ENCODE measurements at regions not wholly inside any gene's neighbourhood (a gene's known extent, or its start where the extent isn't known, plus 50 kb on each side); places are given as distances from the start of the nearest gene placed in this dataset.

DNA sequence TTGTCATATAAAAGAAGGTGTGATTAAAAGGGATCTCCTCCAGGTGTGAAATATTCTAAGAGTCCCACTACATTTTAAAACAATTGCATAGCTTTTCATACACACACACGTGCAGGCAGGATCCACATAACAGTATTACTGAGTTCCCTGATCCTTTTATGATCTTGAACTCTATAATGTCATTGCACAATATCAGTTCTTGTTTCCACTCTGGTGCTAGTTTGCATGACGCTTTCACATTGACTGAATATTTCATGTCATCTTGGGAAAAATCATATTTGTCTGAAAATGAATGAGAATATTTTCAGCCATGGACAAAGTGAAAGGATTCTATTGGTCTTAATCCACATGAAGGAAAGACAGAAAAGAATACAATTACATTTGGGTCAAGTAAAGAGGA lies 703.8 kb downstream of the CDH8 start:
- DNase-seq (ENCODE audit: low read depth in 3 of 3, low spot score in 2 of 3): no peak

DNA sequence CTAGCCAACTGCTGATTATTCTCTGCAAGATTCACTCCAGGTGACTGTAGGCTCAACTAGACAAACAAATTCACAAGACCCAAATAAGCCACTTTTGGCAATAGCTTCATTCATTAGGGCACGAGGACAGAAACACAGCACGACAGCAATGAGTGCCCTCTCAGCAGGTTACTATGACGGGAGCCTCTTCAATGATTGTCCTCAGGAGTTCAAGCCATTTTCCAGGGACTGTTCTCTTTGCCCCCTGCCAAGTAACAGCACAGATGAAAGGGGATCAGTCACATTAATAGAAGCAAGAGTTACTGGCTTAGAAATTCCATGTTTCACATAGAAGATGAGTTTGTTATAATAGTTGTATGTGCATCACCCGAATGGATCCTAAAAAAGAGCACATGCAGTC lies 712.2 kb downstream of the CDH8 start:
- no peak for DNase-seq (ENCODE audit: low read depth in 3 of 3, low spot score in 2 of 3)

DNA sequence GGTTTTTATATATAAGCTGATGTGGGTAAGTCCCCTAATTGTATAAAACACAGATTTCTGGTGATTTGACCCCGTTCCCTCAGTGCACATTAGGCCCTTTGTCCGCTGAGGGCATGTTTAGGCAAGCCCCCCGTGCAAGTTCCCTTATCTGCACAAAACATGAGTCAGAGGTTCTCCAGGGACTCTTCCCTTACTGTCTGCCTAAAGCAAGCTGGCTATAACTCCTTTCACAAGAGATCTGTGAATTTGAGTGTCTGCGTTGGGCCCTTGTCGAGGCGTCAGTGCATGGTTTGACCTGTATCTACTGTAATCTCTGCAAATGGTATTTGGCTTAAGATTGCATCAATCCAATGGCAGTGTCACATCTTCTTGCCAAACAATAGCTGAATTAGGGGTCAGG lies 712.8 kb downstream of the CDH8 start:
- no peak for DNase-seq (ENCODE audit: low read depth in 3 of 3, low spot score in 2 of 3)

DNA sequence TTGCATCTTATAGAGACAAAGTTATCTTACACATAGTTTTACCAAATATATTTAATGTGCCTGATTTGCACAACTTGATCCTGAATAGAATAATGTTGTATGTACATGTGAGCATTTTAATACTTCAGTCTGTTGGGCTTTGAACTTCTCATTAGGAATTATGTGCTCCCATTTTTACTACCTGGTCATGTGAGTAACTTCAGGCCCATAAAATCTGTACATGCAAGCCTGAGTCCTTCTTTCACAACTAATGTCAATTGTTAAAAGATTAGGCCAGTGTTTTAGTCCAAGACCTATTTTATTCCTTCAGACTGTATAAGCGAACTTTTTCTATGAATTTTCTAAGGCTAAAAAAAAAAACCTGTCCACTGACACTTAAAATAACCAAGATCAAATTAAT lies 715.4 kb downstream of the CDH8 start:
- DNase-seq (ENCODE audit: low read depth in 3 of 3, low spot score in 2 of 3): no peak

DNA sequence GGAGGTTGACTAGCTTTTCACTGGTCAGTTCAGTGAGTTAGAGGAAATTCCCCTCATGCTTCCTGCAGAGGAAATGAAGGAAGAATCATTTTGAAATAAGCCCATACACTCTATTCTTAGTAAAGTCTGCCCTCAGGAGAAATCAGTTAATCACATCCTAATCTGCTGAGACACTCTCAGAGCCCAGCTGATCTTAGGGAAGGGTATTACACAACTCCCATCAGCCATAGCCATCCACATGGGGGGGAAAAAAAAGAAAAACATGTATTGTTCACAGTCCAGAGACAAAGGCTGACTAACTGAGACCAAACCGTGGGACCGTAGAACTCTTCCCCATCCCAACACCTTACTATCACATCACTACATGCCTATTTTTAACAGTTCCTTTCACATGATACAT lies 722.3 kb downstream of the CDH8 start:
- DNase-seq (ENCODE audit: low read depth in 3 of 3, low spot score in 2 of 3): no peak

DNA sequence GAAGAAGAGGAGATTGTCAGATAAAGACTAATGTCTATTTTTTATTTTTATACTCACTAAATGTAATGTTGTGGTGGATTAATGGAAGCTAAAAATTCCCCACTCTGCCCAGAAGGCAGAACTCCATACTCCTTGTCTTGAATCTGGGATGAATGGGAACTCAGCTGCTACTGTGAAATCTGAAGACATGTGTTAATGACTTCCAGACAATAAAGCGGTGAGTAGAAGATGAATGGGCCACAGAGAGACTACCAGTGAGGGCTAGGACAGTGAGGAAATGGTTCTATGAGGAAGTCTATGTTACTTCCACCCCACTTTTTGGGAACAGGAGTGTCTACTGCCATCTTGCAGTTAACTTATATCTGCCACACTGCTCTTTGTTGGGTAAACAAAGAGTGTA lies 726.9 kb downstream of the CDH8 start:
- DNase-seq (ENCODE audit: low read depth in 3 of 3, low spot score in 2 of 3): no peak

DNA sequence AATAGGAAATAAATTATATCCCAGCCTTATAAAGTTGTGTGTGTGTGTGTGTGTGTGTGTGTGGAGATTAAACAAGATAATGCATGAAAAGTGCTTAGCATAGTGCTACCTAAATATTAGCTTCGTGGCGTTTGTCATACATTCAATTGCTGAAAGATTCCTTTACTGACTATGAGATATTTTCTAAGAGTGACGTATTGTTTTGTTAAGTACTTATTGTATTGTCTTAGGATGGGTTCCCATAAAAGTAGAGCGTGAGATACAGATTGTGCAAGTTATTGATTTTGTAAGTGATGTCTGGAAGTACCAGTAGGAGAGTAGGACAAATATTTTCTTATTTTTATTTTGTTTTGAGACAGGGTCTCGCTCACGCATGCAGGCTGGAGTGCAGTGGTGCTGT lies 730.0 kb downstream of the CDH8 start:
- no peak for DNase-seq (ENCODE audit: low read depth in 3 of 3, low spot score in 2 of 3)

DNA sequence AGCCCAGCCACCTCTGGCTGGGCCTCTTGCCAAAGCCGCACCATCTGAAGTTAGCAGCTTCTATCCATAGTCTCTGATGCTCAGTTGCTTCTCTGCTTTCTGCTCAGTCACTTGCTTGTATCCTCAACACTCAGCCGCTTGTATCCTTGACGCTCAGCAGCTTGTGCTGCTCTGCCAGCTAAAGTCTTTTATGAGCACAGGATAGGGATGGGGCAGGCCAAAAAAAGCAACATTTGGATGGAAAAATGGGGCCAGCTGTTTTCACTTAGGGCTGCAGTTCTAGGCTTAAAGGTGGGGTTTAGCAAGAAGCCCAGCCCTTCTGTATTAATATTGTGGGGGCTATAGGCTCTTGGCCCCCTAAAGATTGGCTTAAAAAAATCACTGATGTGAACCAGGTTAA lies 739.4 kb downstream of the CDH8 start:
- no peak for DNase-seq (ENCODE audit: low read depth in 3 of 3, low spot score in 2 of 3)

DNA sequence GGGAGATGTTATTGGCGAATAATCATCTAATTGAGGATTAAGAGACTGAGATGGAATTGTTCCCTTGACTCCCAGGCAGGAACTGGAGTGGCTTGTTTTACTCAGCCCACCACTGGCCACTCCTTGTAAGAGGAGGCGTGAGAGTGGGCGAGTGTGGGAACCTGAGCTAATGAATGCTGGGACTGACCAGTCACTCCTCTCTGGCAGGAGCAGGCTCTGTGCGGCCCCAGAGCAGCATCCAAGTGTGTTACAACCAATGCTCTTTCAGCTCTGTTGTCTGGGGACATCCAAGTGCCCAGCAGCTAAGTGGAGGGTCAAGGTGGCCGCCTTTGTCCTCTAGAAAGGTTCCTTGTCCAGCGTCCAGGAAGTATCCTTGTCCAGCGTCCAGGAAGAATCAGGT lies 739.9 kb downstream of the CDH8 start:
- no peak for DNase-seq (ENCODE audit: low read depth in 3 of 3, low spot score in 2 of 3)

DNA sequence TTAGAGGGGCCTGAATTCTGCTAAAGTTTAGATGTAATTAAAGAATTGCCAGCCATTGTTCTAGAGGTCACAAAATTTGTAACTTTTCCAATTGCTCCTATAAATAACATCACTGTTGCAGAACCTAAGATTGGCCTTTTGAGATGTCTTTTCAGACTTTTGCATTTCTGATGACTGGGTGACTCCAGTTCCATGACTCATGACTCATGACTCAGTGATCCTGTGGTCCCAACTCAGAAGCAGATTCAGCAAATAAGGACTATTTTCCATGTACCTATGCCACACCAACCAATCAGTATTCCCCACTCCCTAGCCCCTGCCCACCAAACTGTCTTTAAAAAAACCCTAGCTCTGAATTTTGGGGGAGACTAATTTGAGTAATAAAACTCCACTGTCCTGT lies 740.9 kb downstream of the CDH8 start:
- no peak for DNase-seq (ENCODE audit: low read depth in 3 of 3, low spot score in 2 of 3)

DNA sequence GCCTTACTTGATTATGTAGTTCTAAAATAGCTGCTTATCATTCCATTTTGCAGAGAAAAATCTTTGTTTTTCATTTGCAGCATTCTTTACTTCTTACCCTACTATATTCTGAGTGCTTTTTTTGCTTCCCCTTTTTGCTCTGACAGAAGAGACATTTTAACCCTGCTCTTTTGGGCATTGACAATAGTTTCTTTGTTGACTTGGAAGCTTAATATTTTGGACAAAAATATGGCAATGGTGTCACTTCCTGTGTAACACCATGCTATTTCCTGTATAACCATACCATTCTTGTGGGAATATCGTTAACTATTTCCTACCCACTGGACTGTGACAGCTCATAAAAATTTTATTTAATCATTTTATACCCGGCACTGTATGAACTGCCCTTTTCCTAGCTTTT lies 747.1 kb downstream of the CDH8 start:
- no peak for DNase-seq (ENCODE audit: low read depth in 3 of 3, low spot score in 2 of 3)

DNA sequence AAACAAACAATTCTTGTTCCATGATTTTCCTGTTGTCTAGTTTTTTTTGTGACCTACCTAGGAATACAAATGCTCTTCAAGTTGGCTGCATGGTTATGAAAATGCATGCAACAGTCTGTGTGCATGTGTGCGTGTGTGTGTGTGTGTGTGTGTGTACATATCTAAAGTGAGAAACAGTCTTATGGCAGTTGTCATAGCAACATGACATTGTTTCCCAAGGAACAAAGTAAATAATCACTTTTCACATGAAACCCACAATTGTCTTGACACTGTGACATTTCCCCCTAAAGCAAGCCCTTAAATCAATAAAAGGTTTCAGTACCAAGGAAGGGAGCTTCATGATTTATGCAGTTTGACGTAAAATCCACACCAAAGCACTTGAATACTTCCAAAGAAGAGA lies 758.4 kb downstream of the CDH8 start:
- no peak for DNase-seq (ENCODE audit: low read depth in 3 of 3, low spot score in 2 of 3)

DNA sequence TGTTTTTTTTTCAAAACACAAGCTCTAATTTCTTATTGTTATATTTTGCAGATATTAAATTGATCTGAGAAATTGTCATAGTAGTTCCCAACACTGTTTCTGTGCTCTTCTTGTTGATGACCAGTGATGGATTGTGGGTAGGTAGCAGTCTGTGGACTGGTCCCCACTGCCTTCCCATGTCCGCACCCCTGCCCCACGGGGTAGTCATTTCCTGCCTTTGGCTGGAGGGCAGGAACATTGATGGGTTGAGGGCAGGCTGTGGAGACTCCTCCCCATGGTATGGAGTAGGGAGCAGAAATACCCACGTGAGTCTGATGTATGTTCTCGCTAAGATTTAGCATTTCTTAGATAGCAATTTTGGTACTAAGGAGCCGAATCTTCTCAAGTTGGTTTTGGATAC lies 762.0 kb downstream of the CDH8 start:
- no peak for DNase-seq (ENCODE audit: low read depth in 3 of 3, low spot score in 2 of 3)

DNA sequence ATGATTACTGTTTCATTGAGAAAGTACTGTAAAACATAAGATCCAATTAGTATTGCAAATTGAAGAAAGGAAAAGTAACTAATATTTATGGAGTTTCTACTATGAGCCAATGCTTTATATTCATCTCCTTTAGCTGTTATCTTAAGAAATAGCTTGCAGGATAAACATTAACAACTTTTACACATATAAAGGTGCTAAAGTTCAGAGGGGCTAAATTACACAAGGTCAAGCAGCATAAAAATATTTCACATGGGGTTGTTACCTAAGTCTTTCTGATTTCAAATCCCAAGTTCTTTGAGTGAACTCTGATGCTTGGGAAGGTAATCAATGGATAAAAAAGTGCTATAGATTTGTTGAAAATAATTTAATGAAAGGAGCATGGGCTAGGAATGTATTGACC lies 765.5 kb downstream of the CDH8 start:
- no peak for DNase-seq (ENCODE audit: low read depth in 3 of 3, low spot score in 2 of 3)

DNA sequence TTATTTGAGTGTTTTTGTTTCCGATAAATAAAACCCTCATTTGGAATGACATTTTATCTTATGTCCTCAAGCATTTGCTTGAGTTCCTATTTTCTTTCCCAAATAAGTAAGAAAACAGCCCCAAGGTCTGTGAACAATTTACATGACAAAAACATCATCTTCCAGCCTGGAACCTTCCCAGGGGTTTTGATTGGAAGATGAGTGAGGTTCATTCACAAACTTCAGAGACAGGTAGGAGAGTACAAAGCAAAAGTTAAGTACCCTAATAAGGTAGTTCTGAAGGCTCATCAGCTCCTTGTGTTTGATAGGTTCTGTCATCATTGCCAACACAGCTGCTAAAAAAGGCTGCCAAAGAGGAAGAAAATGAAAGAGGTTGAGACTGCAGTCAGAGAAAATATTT lies 772.8 kb downstream of the CDH8 start:
- no peak for DNase-seq (ENCODE audit: low read depth in 3 of 3, low spot score in 2 of 3)

DNA sequence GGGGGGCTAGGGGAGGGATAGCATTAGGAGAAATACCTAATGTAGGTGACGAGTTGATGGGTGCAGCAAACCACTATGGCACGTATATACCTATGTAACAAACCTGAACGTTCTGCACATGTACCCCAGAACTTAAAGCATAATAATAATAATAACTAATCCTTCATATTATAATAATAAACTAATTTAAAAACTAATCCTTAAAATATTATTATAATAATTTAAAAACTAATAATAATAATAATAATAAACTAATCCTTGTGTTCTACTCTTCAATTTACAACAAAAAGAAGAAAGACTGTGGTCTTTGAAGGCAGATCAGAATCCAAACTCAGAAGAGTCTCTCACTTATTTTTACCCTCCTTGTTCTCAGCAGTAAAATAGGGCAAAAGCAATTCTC lies 774.9 kb downstream of the CDH8 start:
- no peak for DNase-seq (ENCODE audit: low read depth in 3 of 3, low spot score in 2 of 3)

DNA sequence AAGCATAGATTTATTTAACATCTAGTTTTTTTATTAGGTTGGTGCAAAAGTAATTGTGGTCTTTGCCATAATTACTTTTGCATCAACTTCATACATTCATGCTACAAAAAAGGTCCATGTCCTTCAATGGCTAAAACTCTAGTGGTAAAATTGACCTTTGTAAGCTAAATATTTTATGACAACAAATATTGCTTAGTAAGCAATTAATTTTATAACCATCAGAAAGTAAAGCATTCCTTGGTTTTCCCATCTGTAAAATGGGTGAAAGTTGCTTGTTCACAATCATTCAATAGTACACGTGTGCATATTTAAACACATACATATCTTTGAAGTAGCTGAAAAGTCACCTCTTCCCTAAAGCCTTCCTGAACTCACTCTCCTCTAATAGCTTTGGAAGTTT lies 789.6 kb downstream of the CDH8 start:
- no peak for DNase-seq (ENCODE audit: low read depth in 3 of 3, low spot score in 2 of 3)

DNA sequence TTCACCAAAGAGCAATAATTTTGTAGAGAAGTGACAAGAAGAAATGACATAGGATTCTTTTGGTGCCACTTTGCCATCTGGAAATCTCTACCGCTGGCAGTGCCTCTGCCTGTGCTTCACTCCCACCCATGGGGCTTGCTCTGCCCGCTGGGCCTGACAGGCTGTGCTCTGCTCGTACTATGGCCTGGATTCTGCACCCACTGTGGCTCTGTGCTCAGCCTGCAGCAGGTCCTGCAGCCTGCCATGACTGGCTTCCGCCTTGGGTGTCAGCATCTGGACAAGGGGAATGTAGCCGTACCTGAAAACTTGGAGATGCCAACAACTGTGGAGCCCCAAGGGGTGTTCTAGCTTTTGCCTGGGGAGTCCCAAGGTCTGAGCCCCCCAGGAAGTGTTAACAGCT lies 792.3 kb downstream of the CDH8 start:
- no peak for DNase-seq (ENCODE audit: low read depth in 3 of 3, low spot score in 2 of 3)

DNA sequence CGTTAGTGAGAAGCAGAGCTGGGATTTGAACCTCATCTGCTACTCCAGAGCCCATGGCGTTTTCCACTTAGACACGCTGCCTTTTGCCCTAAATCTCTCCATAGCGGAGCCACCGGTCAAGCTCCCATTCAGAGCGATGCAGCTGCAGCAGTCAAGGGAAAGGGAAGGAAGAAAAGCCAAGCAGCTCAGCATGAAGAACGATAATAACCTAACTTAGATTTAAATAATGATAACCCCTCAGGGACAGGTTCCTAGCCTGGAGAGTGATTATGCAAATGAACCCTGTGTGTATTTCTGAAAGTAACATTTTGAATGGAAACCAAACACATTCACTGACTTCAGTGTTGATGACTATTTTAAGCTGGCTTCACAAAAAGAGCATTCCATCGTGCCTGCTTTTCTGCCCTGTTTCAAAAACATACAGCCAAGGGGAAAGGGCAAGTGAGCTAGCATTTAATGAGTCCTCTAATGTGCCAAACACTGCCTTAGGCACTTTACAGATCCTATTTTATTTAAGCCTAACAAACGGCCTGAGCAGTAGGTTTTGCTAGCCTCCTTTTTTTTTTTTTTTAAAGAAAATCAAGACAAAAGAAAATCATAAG lies 798.3 kb downstream of the CDH8 start:
- DNase-seq (ENCODE audit: low read depth in 3 of 3, low spot score in 2 of 3): no peak

DNA sequence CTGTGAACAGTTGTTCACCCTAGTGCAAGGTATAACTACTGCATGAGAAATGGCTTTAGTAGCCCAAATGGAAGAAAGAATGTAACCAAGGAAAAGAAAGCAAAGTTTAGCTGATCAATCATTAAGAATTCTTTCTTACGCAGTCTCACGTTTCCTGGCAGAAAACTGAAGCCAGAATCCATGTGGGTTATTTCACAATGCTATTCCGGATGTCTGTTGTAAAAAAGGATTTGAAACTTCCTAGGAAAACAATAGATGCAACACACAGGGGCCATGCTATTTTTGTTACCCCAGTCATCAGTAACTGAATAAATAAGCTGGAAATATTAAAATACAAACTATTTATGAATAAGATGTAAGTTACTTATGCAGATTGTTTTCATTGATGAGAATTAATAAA lies 802.5 kb downstream of the CDH8 start:
- DNase-seq (ENCODE audit: low read depth in 3 of 3, low spot score in 2 of 3): no peak

DNA sequence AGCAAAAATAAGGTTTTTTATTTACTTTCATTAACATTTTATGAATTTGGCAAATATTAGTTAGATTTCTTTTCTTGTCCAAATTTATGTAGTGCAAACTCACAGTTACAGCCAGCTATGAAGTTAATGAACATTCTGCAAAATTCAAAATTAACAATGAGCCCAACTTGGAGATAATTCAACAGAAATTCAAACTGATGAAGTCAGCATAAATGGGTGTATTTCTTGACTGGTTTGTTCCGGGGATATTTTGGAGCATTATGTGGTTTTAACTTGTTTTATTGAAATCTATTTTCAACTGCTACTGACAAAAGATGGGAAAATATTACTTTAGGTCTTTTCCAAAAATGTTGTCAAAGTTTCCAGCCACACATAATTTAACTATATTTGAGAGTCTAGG lies 807.9 kb downstream of the CDH8 start:
- DNase-seq (ENCODE audit: low read depth in 3 of 3, low spot score in 2 of 3): no peak

DNA sequence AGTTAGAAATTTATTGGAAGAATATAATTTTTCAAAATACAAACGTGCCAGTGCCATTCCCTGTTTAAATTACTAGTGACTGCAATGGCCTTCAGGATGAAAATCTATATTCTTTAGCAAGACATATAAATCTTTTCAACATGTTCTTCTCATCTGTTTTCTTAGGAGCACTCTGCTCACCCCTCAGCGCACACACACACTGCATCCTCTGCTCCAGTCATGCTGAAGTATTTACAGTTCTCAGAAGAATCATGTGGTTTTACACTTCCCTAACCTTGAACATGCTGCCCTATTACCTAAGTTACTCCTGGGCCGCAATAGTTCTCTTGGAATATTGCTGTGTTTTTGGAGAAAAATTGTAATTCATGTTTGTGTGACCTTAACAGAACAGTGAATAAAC lies 820.6 kb downstream of the CDH8 start:
- DNase-seq (ENCODE audit: low read depth in 3 of 3, low spot score in 2 of 3): no peak

DNA sequence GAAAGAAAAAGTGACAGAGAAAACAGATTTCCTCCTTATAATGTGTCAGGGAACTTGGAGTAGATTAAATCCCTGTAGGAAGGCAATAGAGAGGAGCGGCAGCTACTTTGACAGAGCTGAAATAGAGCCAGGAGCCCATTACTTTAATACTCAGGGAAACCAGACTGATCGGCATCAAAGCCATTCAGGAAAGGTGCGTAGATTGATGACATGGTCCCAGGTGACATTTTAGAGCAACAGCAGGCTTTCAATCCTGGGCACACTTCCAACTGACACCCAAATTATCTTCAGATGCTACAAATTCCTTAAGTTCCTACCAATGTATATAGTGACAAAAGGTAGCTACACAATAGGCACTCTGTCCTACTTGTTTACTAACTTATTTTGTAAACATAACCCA lies 821.5 kb downstream of the CDH8 start:
- DNase-seq (ENCODE audit: low read depth in 3 of 3, low spot score in 2 of 3): no peak

DNA sequence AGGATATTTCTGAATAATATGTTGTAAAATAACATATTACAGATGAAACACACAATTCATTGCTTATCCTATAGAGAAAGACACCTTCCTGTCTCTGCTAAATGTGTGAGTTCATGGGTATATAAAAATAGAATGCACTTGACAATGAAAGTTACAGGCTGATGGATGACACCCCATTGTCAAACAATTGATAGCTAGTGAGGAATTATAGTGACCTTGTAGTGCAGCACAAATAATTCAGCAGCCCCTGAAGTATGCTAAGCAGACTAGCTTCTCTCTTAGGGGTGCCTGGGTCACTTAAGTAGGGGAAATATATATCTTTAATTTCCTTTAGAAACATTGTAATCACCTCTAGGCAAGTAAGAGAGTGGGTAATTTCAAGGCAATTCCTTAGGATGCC lies 826.2 kb downstream of the CDH8 start:
- DNase-seq (ENCODE audit: low read depth in 3 of 3, low spot score in 2 of 3): no peak

Data from right renal cortex interstitium (tissue), 3 donors.